ENCODE measurements at regions not wholly inside any gene's neighbourhood (a gene's known extent, or its start where the extent isn't known, plus 50 kb on each side); places are given as distances from the start of the nearest gene placed in this dataset.

DNA sequence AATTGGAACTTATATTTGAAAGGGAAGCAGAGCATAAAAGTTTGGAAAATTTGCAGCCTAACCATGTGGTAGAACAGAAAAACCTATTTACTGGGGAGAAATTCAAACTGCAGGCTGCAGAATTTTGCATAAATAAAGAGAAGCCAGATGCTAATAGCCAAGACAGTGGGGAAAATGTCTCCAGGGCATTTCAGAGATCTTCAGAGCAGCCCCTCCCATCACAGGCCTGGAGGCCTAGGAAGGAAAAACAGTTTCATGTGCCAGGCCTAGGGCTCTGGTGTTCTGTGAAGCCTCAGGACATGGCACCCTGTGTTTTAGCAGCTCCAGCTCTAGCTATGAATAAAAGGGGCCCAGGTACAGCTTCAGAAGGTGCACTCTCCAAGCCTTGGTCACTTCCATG is 648.7 kb upstream of the FRG1 start:
- Mint-ChIP-seq H3K27ac (no peak overlapping the region), H3K27me3 (no peaks in the 10 kb centered on the region), H3K4me3 (no peak overlapping the region), H3K9me3 (peaks cover 3 to 7% (median 7%) of the 10 kb centered on the region in 3 donors), H3K36me3 (no peaks in the 10 kb centered on the region), H3K4me1 (no peaks in the 10 kb centered on the region)
- ChIA-PET CTCF (no interaction called here), POLR2A (interaction anchor here in 1 of 2 donors (0.7 kb wide), 1 partner anchor 90 kb away, joined by 4 read pairs; no protein-coding TSS in a partner anchor)
- Histone ChIP-seq H3K9me3 (no peaks in the 10 kb centered on the region), H3K4me1 (ENCODE audit: control insufficient read depth in 1 of 2, extremely low read depth in 1 of 2, insufficient read depth in 2 of 2, low read length in 2 of 2) (no peaks in the 10 kb centered on the region), H3K27ac (ENCODE audit: low read length) (no peak overlapping the region), H3K4me3 (ENCODE audit: control insufficient read depth in 1 of 2, extremely low read depth in 1 of 2, low read length in 1 of 2) (no peak overlapping the region), H3K36me3 (ENCODE audit: control insufficient read depth in 2 of 2, extremely low read depth in 1 of 2, insufficient read depth in 1 of 2, low read length in 1 of 2) (no peaks in the 10 kb centered on the region), H3K27me3 (replicated peaks in 1 of 2; ENCODE audit: control insufficient read depth in 2 of 2, extremely low read depth in 1 of 2, insufficient read depth in 2 of 2, low read length in 1 of 2) (no peaks in the 10 kb centered on the region)
- ATAC-seq (replicated peaks in 1 of 4) (no peak), DNase-seq (no peak)

DNA sequence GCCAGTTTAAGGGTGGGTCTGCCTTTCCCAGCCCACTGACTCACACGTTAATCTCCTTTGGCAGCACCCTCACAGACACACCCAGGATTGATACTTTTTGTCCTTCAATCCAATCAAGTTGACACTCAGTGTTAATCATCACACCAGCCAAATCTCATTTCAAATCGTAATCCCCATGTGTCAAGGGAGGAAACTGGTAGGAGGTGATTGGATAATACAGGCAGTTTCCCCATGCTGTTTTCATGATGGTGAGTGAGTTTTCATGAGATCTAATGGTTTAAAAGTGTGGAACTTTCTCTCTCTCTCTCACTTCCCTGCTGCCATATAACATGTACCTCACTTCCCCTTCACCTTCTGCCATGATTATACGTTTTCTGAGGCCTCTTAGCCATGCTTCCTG is 647.2 kb upstream of the FRG1 start:
- Histone ChIP-seq H3K27me3 (replicated peaks in 1 of 2; ENCODE audit: control insufficient read depth in 2 of 2, extremely low read depth in 1 of 2, insufficient read depth in 2 of 2, low read length in 1 of 2) (no peaks in the 10 kb centered on the region), H3K4me1 (ENCODE audit: control insufficient read depth in 1 of 2, extremely low read depth in 1 of 2, insufficient read depth in 2 of 2, low read length in 2 of 2) (no peaks in the 10 kb centered on the region), H3K4me3 (ENCODE audit: control insufficient read depth in 1 of 2, extremely low read depth in 1 of 2, low read length in 1 of 2) (no peak overlapping the region), H3K27ac (ENCODE audit: low read length) (no peak overlapping the region), H3K9me3 (no peaks in the 10 kb centered on the region), H3K36me3 (ENCODE audit: control insufficient read depth in 2 of 2, extremely low read depth in 1 of 2, insufficient read depth in 1 of 2, low read length in 1 of 2) (no peaks in the 10 kb centered on the region)
- ChIA-PET POLR2A (no interaction called here), CTCF (no interaction called here)
- Mint-ChIP-seq H3K9me3 (peaks cover 0 to 7% (median 7%) of the 10 kb centered on the region in 3 donors), H3K4me3 (no peak overlapping the region), H3K36me3 (no peaks in the 10 kb centered on the region), H3K4me1 (no peaks in the 10 kb centered on the region), H3K27me3 (no peaks in the 10 kb centered on the region), H3K27ac (no peak overlapping the region)
- ATAC-seq (replicated peaks in 1 of 4) (no peak), DNase-seq (no peak)
- WGBS (ENCODE audit: insufficient coverage), result 40% methylated on average over 1 of the region's 3 CpGs

DNA sequence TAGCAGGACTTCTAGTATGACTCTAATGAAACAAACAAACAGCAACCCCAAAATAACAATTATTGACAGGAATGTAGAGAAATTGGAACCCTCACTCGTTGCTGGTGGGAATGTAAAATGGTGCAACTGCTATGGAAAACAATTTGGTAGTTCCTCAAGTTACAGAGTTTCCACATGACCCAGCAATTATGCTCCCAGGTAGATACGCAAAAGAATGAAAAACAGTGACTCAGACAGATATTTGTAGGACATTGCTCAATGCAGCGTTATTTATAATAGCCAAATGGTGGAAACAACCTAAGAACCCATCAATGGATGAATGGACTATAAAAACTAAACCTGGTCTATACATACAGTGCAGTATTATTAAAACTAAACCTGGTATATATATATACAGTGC is 646.1 kb upstream of the FRG1 start:
- H3K4me3 ChIP-seq (ENCODE audit: control insufficient read depth in 1 of 2, extremely low read depth in 1 of 2, low read length in 1 of 2), result no peak overlapping the region
- H3K9me3 ChIP-seq, result no peaks in the 10 kb centered on the region
- no peak overlapping the region for H3K27ac Mint-ChIP-seq
- ATAC-seq (replicated peaks in 1 of 4) (no peak), DNase-seq (no peak)
- no peaks in the 10 kb centered on the region for H3K27me3 ChIP-seq (replicated peaks in 1 of 2; ENCODE audit: control insufficient read depth in 2 of 2, extremely low read depth in 1 of 2, insufficient read depth in 2 of 2, low read length in 1 of 2)
- H3K27ac ChIP-seq (ENCODE audit: low read length), result no peak overlapping the region
- H3K4me1 ChIP-seq (ENCODE audit: control insufficient read depth in 1 of 2, extremely low read depth in 1 of 2, insufficient read depth in 2 of 2, low read length in 2 of 2), result no peaks in the 10 kb centered on the region
- no peaks in the 10 kb centered on the region for H3K27me3 Mint-ChIP-seq
- no peaks in the 10 kb centered on the region for H3K4me1 Mint-ChIP-seq
- no peaks in the 10 kb centered on the region for H3K36me3 ChIP-seq (ENCODE audit: control insufficient read depth in 2 of 2, extremely low read depth in 1 of 2, insufficient read depth in 1 of 2, low read length in 1 of 2)
- POLR2A ChIA-PET, result no interaction called here
- peaks cover 0 to 7% (median 7%) of the 10 kb centered on the region in 3 donors for H3K9me3 Mint-ChIP-seq
- WGBS (ENCODE audit: insufficient coverage), result 40% methylated on average over 1 of the region's 3 CpGs
- CTCF ChIA-PET, result no interaction called here
- H3K4me3 Mint-ChIP-seq, result no peak overlapping the region
- H3K36me3 Mint-ChIP-seq, result no peaks in the 10 kb centered on the region

DNA sequence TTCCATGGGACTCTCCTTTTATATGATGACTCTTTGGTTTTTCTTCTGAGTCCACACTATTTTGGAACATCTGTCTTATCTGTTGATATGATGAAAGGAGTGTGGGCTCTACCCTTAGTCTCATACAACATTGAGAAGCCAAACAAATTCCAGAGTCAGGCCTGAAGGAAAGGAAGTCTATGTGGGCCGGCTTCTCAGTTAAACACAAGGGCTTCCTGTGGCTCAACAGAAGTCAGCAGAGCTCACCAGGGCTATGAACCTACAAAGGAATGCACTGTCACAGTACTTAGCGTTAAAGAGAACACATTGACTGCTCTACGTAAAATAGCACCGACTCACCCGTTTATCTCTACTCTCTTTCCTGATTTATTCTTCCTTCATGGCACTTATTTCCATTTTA is 641.0 kb upstream of the FRG1 start:
- no peaks in the 10 kb centered on the region for H3K36me3 ChIP-seq (ENCODE audit: control insufficient read depth in 2 of 2, extremely low read depth in 1 of 2, insufficient read depth in 1 of 2, low read length in 1 of 2)

DNA sequence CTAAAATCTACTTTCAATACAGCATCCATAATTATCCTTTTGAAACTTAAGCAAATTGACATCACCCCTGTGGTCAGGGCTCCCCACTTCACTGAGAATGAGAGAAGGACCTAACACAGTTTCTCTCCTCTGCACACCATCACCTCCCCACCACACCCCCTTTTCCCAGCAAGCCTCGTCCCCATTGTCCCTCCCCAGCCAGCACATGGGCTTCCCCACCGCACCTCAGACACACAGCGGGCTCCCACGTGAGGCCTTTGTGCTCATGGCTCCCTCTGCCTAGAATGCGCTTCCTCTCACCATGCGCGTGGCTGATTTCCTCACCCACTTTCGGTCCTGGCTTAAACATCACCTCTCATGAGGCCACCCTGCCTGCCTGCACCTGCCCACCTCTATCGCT is 639.0 kb upstream of the FRG1 start:
- peaks cover 0 to 4% (median 0%) of the 10 kb centered on the region in 3 donors for H3K9me3 Mint-ChIP-seq
- no peak overlapping the region for H3K4me3 ChIP-seq (ENCODE audit: control insufficient read depth in 1 of 2, extremely low read depth in 1 of 2, low read length in 1 of 2)
- no peaks in the 10 kb centered on the region for H3K4me1 Mint-ChIP-seq
- no peak for ATAC-seq (replicated peaks in 1 of 4)
- H3K36me3 Mint-ChIP-seq, result no peaks in the 10 kb centered on the region
- H3K4me1 ChIP-seq (ENCODE audit: control insufficient read depth in 1 of 2, extremely low read depth in 1 of 2, insufficient read depth in 2 of 2, low read length in 2 of 2), result no peaks in the 10 kb centered on the region
- H3K27me3 ChIP-seq (replicated peaks in 1 of 2; ENCODE audit: control insufficient read depth in 2 of 2, extremely low read depth in 1 of 2, insufficient read depth in 2 of 2, low read length in 1 of 2), result no peaks in the 10 kb centered on the region
- no peaks in the 10 kb centered on the region for H3K27me3 Mint-ChIP-seq
- ChIA-PET CTCF (no interaction called here), POLR2A (no interaction called here)
- H3K9me3 ChIP-seq, result no peaks in the 10 kb centered on the region
- no peak for DNase-seq
- 87% methylated on average over 8 of the region's 9 CpGs for WGBS (ENCODE audit: insufficient coverage)
- no peak overlapping the region for H3K27ac ChIP-seq (ENCODE audit: low read length)
- no peak overlapping the region for H3K27ac Mint-ChIP-seq
- H3K36me3 ChIP-seq (ENCODE audit: control insufficient read depth in 2 of 2, extremely low read depth in 1 of 2, insufficient read depth in 1 of 2, low read length in 1 of 2), result no peaks in the 10 kb centered on the region
- H3K4me3 Mint-ChIP-seq, result no peak overlapping the region

More for the DNA sequence above, 641.0 kb upstream of the FRG1 start:
- Histone ChIP-seq H3K9me3 (no peaks in the 10 kb centered on the region), H3K27me3 (replicated peaks in 1 of 2; ENCODE audit: control insufficient read depth in 2 of 2, extremely low read depth in 1 of 2, insufficient read depth in 2 of 2, low read length in 1 of 2) (no peaks in the 10 kb centered on the region), H3K4me3 (ENCODE audit: control insufficient read depth in 1 of 2, extremely low read depth in 1 of 2, low read length in 1 of 2) (no peak overlapping the region), H3K27ac (ENCODE audit: low read length) (no peak overlapping the region), H3K4me1 (ENCODE audit: control insufficient read depth in 1 of 2, extremely low read depth in 1 of 2, insufficient read depth in 2 of 2, low read length in 2 of 2) (no peaks in the 10 kb centered on the region)
- Mint-ChIP-seq H3K4me3 (no peak overlapping the region), H3K27me3 (no peaks in the 10 kb centered on the region), H3K27ac (no peak overlapping the region), H3K36me3 (no peaks in the 10 kb centered on the region), H3K9me3 (peaks cover 0 to 4% (median 0%) of the 10 kb centered on the region in 3 donors), H3K4me1 (no peaks in the 10 kb centered on the region)
- no peak for DNase-seq
- no peak for ATAC-seq (replicated peaks in 1 of 4)
- POLR2A ChIA-PET, result no interaction called here
- CTCF ChIA-PET, result no interaction called here
- no CpG with 5 or more reads among the region's 5 CpGs for WGBS (ENCODE audit: insufficient coverage)

DNA sequence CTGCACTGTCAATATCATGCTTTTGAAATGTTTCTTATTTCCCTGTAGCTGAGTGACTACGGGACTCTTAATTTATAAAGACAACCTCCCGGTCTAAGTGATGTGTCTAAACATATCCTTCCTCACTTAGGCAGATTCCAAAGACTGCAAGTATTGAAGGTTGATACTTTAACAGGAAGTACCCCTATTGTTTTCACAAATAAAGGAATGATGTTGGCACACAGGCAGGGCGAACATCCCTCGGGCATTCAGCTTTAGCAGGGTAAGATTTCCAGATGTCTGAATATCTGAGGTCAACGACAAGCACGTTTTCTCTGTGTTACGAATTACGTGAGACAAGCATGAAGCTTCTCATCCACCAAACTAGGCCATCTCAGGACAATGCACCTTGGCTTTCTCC is 638.0 kb upstream of the FRG1 start:
- H3K9me3 ChIP-seq, result no peaks in the 10 kb centered on the region
- ATAC-seq (replicated peaks in 1 of 4), result no peak
- Mint-ChIP-seq H3K4me3 (no peak overlapping the region), H3K27me3 (no peaks in the 10 kb centered on the region), H3K4me1 (no peaks in the 10 kb centered on the region), H3K9me3 (peaks cover 0 to 4% (median 0%) of the 10 kb centered on the region in 3 donors), H3K36me3 (no peaks in the 10 kb centered on the region), H3K27ac (no peak overlapping the region)
- no peaks in the 10 kb centered on the region for H3K36me3 ChIP-seq (ENCODE audit: control insufficient read depth in 2 of 2, extremely low read depth in 1 of 2, insufficient read depth in 1 of 2, low read length in 1 of 2)
- no peaks in the 10 kb centered on the region for H3K27me3 ChIP-seq (replicated peaks in 1 of 2; ENCODE audit: control insufficient read depth in 2 of 2, extremely low read depth in 1 of 2, insufficient read depth in 2 of 2, low read length in 1 of 2)
- ChIA-PET CTCF (no interaction called here), POLR2A (no interaction called here)
- H3K4me3 ChIP-seq (ENCODE audit: control insufficient read depth in 1 of 2, extremely low read depth in 1 of 2, low read length in 1 of 2), result no peak overlapping the region
- H3K27ac ChIP-seq (ENCODE audit: low read length), result no peak overlapping the region
- no peak for DNase-seq
- no peaks in the 10 kb centered on the region for H3K4me1 ChIP-seq (ENCODE audit: control insufficient read depth in 1 of 2, extremely low read depth in 1 of 2, insufficient read depth in 2 of 2, low read length in 2 of 2)
- WGBS (ENCODE audit: insufficient coverage), result 91% methylated on average over 6 of the region's 8 CpGs

DNA sequence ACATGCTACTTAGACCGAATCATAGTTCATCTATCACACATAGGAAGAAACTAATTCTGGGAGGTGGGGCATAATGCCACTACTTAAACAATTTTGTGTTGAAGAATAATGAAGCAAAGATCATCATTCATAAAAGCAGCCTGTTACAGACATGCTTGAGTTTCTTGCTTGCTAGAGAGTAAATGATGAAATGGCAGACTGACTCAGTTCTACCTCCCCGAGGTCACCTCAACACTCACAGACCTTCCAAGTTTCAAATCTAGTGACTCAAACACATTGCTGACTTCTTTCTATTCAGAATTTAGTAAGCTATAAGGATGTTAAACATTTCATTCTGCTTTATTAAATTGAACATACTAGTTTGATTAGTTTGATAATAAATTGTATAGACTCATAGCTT is 636.5 kb upstream of the FRG1 start:
- DNase-seq (no peak), ATAC-seq (replicated peaks in 1 of 4) (no peak)
- H3K27me3 Mint-ChIP-seq, result no peaks in the 10 kb centered on the region
- H3K36me3 Mint-ChIP-seq, result no peaks in the 10 kb centered on the region
- H3K27ac Mint-ChIP-seq, result no peak overlapping the region
- Histone ChIP-seq H3K4me3 (ENCODE audit: control insufficient read depth in 1 of 2, extremely low read depth in 1 of 2, low read length in 1 of 2) (no peak overlapping the region), H3K27ac (ENCODE audit: low read length) (no peak overlapping the region), H3K4me1 (ENCODE audit: control insufficient read depth in 1 of 2, extremely low read depth in 1 of 2, insufficient read depth in 2 of 2, low read length in 2 of 2) (no peaks in the 10 kb centered on the region), H3K27me3 (replicated peaks in 1 of 2; ENCODE audit: control insufficient read depth in 2 of 2, extremely low read depth in 1 of 2, insufficient read depth in 2 of 2, low read length in 1 of 2) (no peaks in the 10 kb centered on the region), H3K9me3 (no peaks in the 10 kb centered on the region), H3K36me3 (ENCODE audit: control insufficient read depth in 2 of 2, extremely low read depth in 1 of 2, insufficient read depth in 1 of 2, low read length in 1 of 2) (no peaks in the 10 kb centered on the region)
- peaks cover 0 to 4% (median 0%) of the 10 kb centered on the region in 3 donors for H3K9me3 Mint-ChIP-seq
- H3K4me3 Mint-ChIP-seq, result no peak overlapping the region
- POLR2A ChIA-PET, result no interaction called here
- WGBS (ENCODE audit: insufficient coverage), result no CpG with 5 or more reads among the region's 2 CpGs
- H3K4me1 Mint-ChIP-seq, result no peaks in the 10 kb centered on the region
- CTCF ChIA-PET, result no interaction called here

All from T-cell (primary cell).